Erythroblast (primary cell): ENCODE measurements at regions not wholly inside any gene's neighbourhood (a gene's known extent, or its start where the extent isn't known, plus 50 kb on each side); places are given as distances from the start of the nearest gene placed in this dataset.

Source experiments
- GATA1 ChIP-seq: IDR thresholded peaks from 2 replicates; pipeline ENCODE4 v1.6.1; 2011; ENCODE audit warnings: low read depth, mild to moderate bottlenecking, control low read depth, low read length, moderate library complexity
- POLR2A ChIP-seq: IDR thresholded peaks from 2 replicates; pipeline ENCODE4 v1.6.1; 2011; ENCODE audit warnings: mild to moderate bottlenecking, low read length

GRCh38 chr21:16028941-16029464 is 299.2 kb downstream of the USP25 start:
- no peak for TF ChIP-seq POLR2A
- no peak for TF ChIP-seq GATA1
